B cell (primary cell): ENCODE measurements at regions not wholly inside any gene's neighbourhood (a gene's known extent, or its start where the extent isn't known, plus 50 kb on each side); places are given as distances from the start of the nearest gene placed in this dataset.

Experiments used
- CTCF ChIP-seq: fragments of 200-600 bp; IDR thresholded peaks from one replicate; pipeline ENCODE4 v1.8.0; 2022; ENCODE audit warnings: antibody characterized with exemption, mild to moderate bottlenecking
- EZH2 ChIP-seq: IDR thresholded peaks from 2 replicates; pipeline ENCODE4 v1.6.1; 2012; ENCODE audit warnings: borderline replicate concordance, low read depth, mild to moderate bottlenecking, moderate library complexity, low read length; ENCODE audit not compliant: insufficient read depth, poor library complexity, severe bottlenecking

GRCh38 chr17:77326636-77327035 is 185.9 kb downstream of the SEC14L1 start:
- TF ChIP-seq CTCF (no peak), EZH2 (no peak)
